ENCODE measurements at regions not wholly inside any gene's neighbourhood (a gene's known extent, or its start where the extent isn't known, plus 50 kb on each side); places are given as distances from the start of the nearest gene placed in this dataset.

DNA sequence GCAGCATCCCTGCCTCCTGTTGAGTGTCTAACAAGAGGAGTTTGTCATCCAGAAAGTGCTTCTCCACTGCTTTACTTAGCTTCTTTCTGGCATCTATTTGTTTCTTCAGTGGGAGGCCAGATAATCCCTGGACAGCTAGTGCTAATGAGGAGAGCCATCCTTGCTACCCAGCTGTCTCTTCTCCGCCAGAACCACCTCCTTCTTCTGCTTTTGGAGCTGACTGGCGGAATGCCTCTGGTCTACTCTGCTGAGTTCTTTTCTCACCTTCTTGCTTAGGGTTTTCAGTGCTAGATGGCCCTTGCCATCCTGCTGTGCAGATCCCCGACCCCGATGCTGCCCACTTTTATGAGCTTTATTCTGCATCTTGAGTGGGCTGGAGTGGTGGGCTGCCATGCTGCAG, 145.8 kb downstream of the GPBP1 start:
- DNase-seq (no peak), ATAC-seq (no peak)
- H3K27me3 Mint-ChIP-seq = peaks cover 0 to 9% (median 0%) of the 10 kb centered on the region in 5 donors
- no peak overlapping the region for H3K27ac ChIP-seq (ENCODE audit: low read depth, low read length)
- intact Hi-C loops (cut with micrococcal nuclease) = no loop called here
- peaks cover 0 to 2% (median 0%) of the 10 kb centered on the region in 11 donors for H3K9me3 Mint-ChIP-seq
- no peaks in the 10 kb centered on the region for H3K27me3 ChIP-seq (ENCODE audit: control insufficient read depth in 2 of 2, insufficient read depth in 2 of 2, low read length in 2 of 2)
- no peaks in the 10 kb centered on the region for H3K36me3 ChIP-seq (ENCODE audit: control insufficient read depth in 2 of 3, insufficient read depth in 3 of 3, low read length in 3 of 3)
- H3K4me1 Mint-ChIP-seq = peaks cover 0 to 12% (median 8%) of the 10 kb centered on the region in 7 donors
- H3K4me3 Mint-ChIP-seq = no peak overlapping the region
- H3K9me3 ChIP-seq (ENCODE audit: control insufficient read depth in 2 of 3, low read length in 3 of 3) = no peaks in the 10 kb centered on the region
- H3K27ac Mint-ChIP-seq = no peak overlapping the region
- H3K4me3 ChIP-seq (ENCODE audit: low read length) = no peak overlapping the region
- no peaks in the 10 kb centered on the region for H3K36me3 Mint-ChIP-seq
- CTCF ChIA-PET = no interaction called here
- POLR2A ChIA-PET = no interaction called here
- H3K4me1 ChIP-seq (ENCODE audit: control insufficient read depth in 2 of 2, insufficient read depth in 2 of 2, low read length in 2 of 2) = peaks cover 0 to 4% of the 10 kb centered on the region in 2 donors

DNA sequence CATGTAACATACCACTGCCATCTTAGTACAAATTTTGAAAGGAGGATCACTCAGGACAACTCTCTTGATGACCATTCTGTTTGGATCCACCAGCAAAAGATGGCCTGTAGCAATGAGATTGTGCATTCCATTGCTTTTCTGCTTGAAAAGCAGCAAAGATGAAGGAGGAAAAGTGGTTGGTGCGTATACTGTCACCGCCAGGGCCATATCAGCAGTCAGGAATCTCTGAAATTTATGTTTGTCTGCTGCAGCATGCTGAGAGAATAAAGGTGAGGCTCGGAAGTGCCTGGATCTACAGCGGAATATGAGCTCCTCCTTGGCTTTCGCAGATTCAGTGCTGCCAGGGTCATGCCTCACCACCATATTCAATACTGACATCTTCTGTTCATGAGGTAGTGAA, 144.4 kb downstream of the GPBP1 start:
- no peak overlapping the region for H3K27ac Mint-ChIP-seq
- H3K36me3 ChIP-seq (ENCODE audit: control insufficient read depth in 2 of 3, insufficient read depth in 3 of 3, low read length in 3 of 3) = no peaks in the 10 kb centered on the region
- intact Hi-C loops (cut with micrococcal nuclease) = no loop called here
- peaks cover 0 to 9% (median 0%) of the 10 kb centered on the region in 5 donors for H3K27me3 Mint-ChIP-seq
- H3K27ac ChIP-seq (ENCODE audit: low read depth, low read length) = no peak overlapping the region
- no peaks in the 10 kb centered on the region for H3K27me3 ChIP-seq (ENCODE audit: control insufficient read depth in 2 of 2, insufficient read depth in 2 of 2, low read length in 2 of 2)
- H3K4me1 Mint-ChIP-seq = peaks cover 0 to 3% (median 0%) of the 10 kb centered on the region in 7 donors
- DNase-seq = no peak
- no peak overlapping the region for H3K4me3 ChIP-seq (ENCODE audit: low read length)
- no peaks in the 10 kb centered on the region for H3K4me1 ChIP-seq (ENCODE audit: control insufficient read depth in 2 of 2, insufficient read depth in 2 of 2, low read length in 2 of 2)
- no peaks in the 10 kb centered on the region for H3K9me3 ChIP-seq (ENCODE audit: control insufficient read depth in 2 of 3, low read length in 3 of 3)
- H3K36me3 Mint-ChIP-seq = no peaks in the 10 kb centered on the region
- peaks cover 0 to 2% (median 0%) of the 10 kb centered on the region in 11 donors for H3K9me3 Mint-ChIP-seq
- POLR2A ChIA-PET = no interaction called here
- no peak for ATAC-seq
- no peak overlapping the region for H3K4me3 Mint-ChIP-seq
- CTCF ChIA-PET = no interaction called here

DNA sequence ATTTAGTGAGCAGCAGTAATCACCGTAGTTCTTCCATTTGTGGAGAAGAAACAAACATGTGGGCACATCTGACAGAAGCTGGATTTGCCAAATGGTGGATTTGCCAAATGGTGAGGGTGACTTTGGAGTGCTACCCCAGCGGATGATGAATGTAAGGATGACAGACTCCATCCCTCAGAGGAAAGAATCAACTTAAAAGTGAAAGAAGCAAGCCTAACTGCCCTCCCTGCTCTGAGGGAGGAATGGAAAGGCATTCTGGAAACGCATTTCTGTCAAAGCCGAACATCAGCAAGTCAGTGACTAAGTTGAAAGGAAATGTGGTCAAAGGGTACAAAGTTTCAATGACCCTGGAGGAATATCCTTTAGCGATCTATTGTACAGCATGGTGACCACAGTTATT, 143.5 kb downstream of the GPBP1 start:
- Histone ChIP-seq H3K4me3 (ENCODE audit: low read length) (no peak overlapping the region), H3K27ac (ENCODE audit: low read depth, low read length) (no peak overlapping the region), H3K9me3 (ENCODE audit: control insufficient read depth in 2 of 3, low read length in 3 of 3) (no peaks in the 10 kb centered on the region), H3K36me3 (ENCODE audit: control insufficient read depth in 2 of 3, insufficient read depth in 3 of 3, low read length in 3 of 3) (no peaks in the 10 kb centered on the region), H3K4me1 (ENCODE audit: control insufficient read depth in 2 of 2, insufficient read depth in 2 of 2, low read length in 2 of 2) (no peaks in the 10 kb centered on the region), H3K27me3 (ENCODE audit: control insufficient read depth in 2 of 2, insufficient read depth in 2 of 2, low read length in 2 of 2) (no peaks in the 10 kb centered on the region)
- POLR2A ChIA-PET = no interaction called here
- Mint-ChIP-seq H3K4me1 (peaks cover 0 to 3% (median 0%) of the 10 kb centered on the region in 7 donors), H3K27me3 (peaks cover 0 to 9% (median 0%) of the 10 kb centered on the region in 5 donors), H3K27ac (no peak overlapping the region), H3K4me3 (no peak overlapping the region), H3K36me3 (no peaks in the 10 kb centered on the region), H3K9me3 (peaks cover 0 to 2% (median 0%) of the 10 kb centered on the region in 11 donors)
- CTCF ChIA-PET = no interaction called here
- ATAC-seq (no peak), DNase-seq (no peak)
- intact Hi-C loops (cut with micrococcal nuclease) = no loop called here

DNA sequence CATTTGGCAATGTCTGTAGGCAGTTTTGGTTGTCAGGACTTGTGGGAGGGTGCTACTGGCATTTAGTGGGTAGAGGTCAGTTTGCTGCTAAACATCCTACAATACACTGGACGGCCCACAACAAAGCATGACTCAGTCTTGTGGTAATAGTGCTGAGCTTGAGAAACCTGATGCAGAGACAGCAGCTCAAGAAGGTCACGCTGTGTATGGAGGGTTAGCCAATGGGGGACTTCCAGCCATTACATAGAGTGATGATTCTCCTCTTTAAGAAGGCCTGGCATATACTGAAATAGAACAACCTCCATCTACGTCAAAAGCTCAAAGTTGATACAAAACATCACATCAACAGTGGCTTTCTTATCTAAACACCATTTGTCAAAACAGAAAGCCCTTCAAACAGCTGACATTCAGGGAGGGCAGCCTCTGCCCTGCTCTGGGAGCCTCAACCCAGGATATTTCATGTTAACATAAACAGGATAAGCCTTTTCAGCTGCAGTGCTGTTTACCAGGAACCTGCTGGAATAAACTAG, 143.0 kb downstream of the GPBP1 start:
- Histone ChIP-seq H3K27me3 (ENCODE audit: control insufficient read depth in 2 of 2, insufficient read depth in 2 of 2, low read length in 2 of 2) (no peaks in the 10 kb centered on the region), H3K4me1 (ENCODE audit: control insufficient read depth in 2 of 2, insufficient read depth in 2 of 2, low read length in 2 of 2) (no peaks in the 10 kb centered on the region), H3K4me3 (ENCODE audit: low read length) (no peak overlapping the region), H3K27ac (ENCODE audit: low read depth, low read length) (no peak overlapping the region), H3K36me3 (ENCODE audit: control insufficient read depth in 2 of 3, insufficient read depth in 3 of 3, low read length in 3 of 3) (no peaks in the 10 kb centered on the region), H3K9me3 (ENCODE audit: control insufficient read depth in 2 of 3, low read length in 3 of 3) (no peaks in the 10 kb centered on the region)
- H3K9me3 Mint-ChIP-seq = peaks cover 0 to 2% (median 0%) of the 10 kb centered on the region in 11 donors
- POLR2A ChIA-PET = no interaction called here
- H3K36me3 Mint-ChIP-seq = no peaks in the 10 kb centered on the region
- CTCF ChIA-PET = no interaction called here
- H3K27me3 Mint-ChIP-seq = peaks cover 0 to 9% (median 0%) of the 10 kb centered on the region in 5 donors
- ATAC-seq = peak; percentile 40
- H3K4me1 Mint-ChIP-seq = peaks cover 0 to 3% (median 0%) of the 10 kb centered on the region in 7 donors
- DNase-seq = no peak
- intact Hi-C loops (cut with micrococcal nuclease) = no loop called here
- no peak overlapping the region for H3K27ac Mint-ChIP-seq
- no peak overlapping the region for H3K4me3 Mint-ChIP-seq

DNA sequence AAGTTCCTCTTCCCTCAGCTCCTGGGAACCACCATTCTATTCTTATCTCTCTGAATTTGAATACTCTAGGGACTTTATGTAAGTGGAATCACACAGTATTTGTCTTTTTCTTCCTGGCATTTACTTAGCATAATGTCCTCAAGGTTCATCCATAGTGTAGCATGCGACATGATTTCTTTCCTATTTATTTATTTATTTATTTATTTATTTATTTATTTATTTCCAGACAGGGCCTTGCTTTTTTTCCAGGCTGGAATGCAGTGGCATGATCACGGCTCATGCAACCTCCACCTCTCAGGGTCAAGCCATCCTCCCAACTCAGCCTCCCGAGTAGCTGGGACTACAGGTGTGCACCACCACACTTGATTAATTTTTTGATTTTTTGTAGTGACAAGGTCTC, 142.1 kb downstream of the GPBP1 start:
- ChIA-PET CTCF (no interaction called here), POLR2A (no interaction called here)
- Mint-ChIP-seq H3K27me3 (peaks cover 0 to 4% (median 0%) of the 10 kb centered on the region in 5 donors), H3K36me3 (no peaks in the 10 kb centered on the region), H3K9me3 (peaks cover 0 to 2% (median 0%) of the 10 kb centered on the region in 11 donors), H3K4me1 (peaks cover 0 to 3% (median 0%) of the 10 kb centered on the region in 7 donors), H3K4me3 (no peak overlapping the region), H3K27ac (no peak overlapping the region)
- no peaks in the 10 kb centered on the region for H3K27me3 ChIP-seq (ENCODE audit: control insufficient read depth in 2 of 2, insufficient read depth in 2 of 2, low read length in 2 of 2)
- H3K4me3 ChIP-seq (ENCODE audit: low read length) = no peak overlapping the region
- no peak overlapping the region for H3K27ac ChIP-seq (ENCODE audit: low read depth, low read length)
- H3K9me3 ChIP-seq (ENCODE audit: control insufficient read depth in 2 of 3, low read length in 3 of 3) = no peaks in the 10 kb centered on the region
- H3K4me1 ChIP-seq (ENCODE audit: control insufficient read depth in 2 of 2, insufficient read depth in 2 of 2, low read length in 2 of 2) = no peaks in the 10 kb centered on the region
- H3K36me3 ChIP-seq (ENCODE audit: control insufficient read depth in 2 of 3, insufficient read depth in 3 of 3, low read length in 3 of 3) = no peaks in the 10 kb centered on the region
- no peak for DNase-seq
- intact Hi-C loops (cut with micrococcal nuclease) = no loop called here
- ATAC-seq = no peak

Measured in naive thymus-derived CD4-positive, alpha-beta T cell (primary cell).